ENCODE measurements at regions not wholly inside any gene's neighbourhood (a gene's known extent, or its start where the extent isn't known, plus 50 kb on each side); places are given as distances from the start of the nearest gene placed in this dataset.

- Histone ChIP-seq H3K9me3 (ENCODE audit: control insufficient read depth in 4 of 4, low read length in 3 of 4) (no peaks in the 10 kb centered on the region), H3K27me3 (ENCODE audit: control insufficient read depth in 4 of 4, insufficient read depth in 4 of 4, low read length in 3 of 4) (no peaks in the 10 kb centered on the region), H3K27ac (ENCODE audit: low read depth in 1 of 2, low read length in 2 of 2) (no peak overlapping the region), H3K9ac (ENCODE audit: low read depth in 1 of 2, low read length in 2 of 2) (no peak overlapping the region), H3K36me3 (ENCODE audit: control insufficient read depth in 4 of 4, insufficient read depth in 3 of 4, low read depth in 1 of 4, low read length in 3 of 4) (no peaks in the 10 kb centered on the region), H3K4me3 (ENCODE audit: low read depth in 1 of 3, low read length in 3 of 3) (no peak overlapping the region), H3K4me1 (ENCODE audit: control insufficient read depth in 4 of 4, insufficient read depth in 4 of 4, low read length in 3 of 4) (no peaks in the 10 kb centered on the region)
- TF ChIP-seq RXRA (IDR thresholded peaks at IDR 0.05) = no peak
- no peak for TF ChIP-seq CTCF (IDR thresholded peaks at IDR 0.05; ENCODE audit: low read depth, low read length, missing input control)
- TF ChIP-seq REST (IDR thresholded peaks at IDR 0.05) = no peak
- no peak for TF ChIP-seq TAF1 (conservative IDR thresholded peaks at IDR 0.05)
- TF ChIP-seq ATF3 (IDR thresholded peaks at IDR 0.05) = no peak
- TF ChIP-seq RAD21 (IDR thresholded peaks at IDR 0.05) = no peak
- no peak for TF ChIP-seq ZBTB33 (IDR thresholded peaks at IDR 0.05)
- TF ChIP-seq SP1 (IDR thresholded peaks at IDR 0.05) = no peak
- no peak for TF ChIP-seq NR2F2 (IDR thresholded peaks at IDR 0.05)
- no peak for TF ChIP-seq JUND (IDR thresholded peaks at IDR 0.05)
- TF ChIP-seq FOXA2 (IDR thresholded peaks at IDR 0.05) = no peak
- no peak for TF ChIP-seq HNF4G (IDR thresholded peaks at IDR 0.05)
- TF ChIP-seq FOXA1 (IDR thresholded peaks at IDR 0.05) = no peak
- no peak for DNase-seq (ENCODE audit: low spot score)
Observed at GRCh38 chr17:71969500-71969899, 151.3 kb upstream of the SOX9 start.

GRCh38 chr17:71970312-71970711 is 150.5 kb upstream of the SOX9 start:
- Histone ChIP-seq H3K36me3 (ENCODE audit: control insufficient read depth in 4 of 4, insufficient read depth in 3 of 4, low read depth in 1 of 4, low read length in 3 of 4) (no peaks in the 10 kb centered on the region), H3K4me3 (ENCODE audit: low read depth in 1 of 3, low read length in 3 of 3) (no peak overlapping the region), H3K27ac (ENCODE audit: low read depth in 1 of 2, low read length in 2 of 2) (no peak overlapping the region), H3K4me1 (ENCODE audit: control insufficient read depth in 4 of 4, insufficient read depth in 4 of 4, low read length in 3 of 4) (no peaks in the 10 kb centered on the region), H3K9ac (ENCODE audit: low read depth in 1 of 2, low read length in 2 of 2) (no peak overlapping the region), H3K27me3 (ENCODE audit: control insufficient read depth in 4 of 4, insufficient read depth in 4 of 4, low read length in 3 of 4) (no peaks in the 10 kb centered on the region), H3K9me3 (ENCODE audit: control insufficient read depth in 4 of 4, low read length in 3 of 4) (no peaks in the 10 kb centered on the region)
- TF ChIP-seq TAF1 (conservative IDR thresholded peaks at IDR 0.05) (no peak), GABPA (IDR thresholded peaks at IDR 0.05 in 1 of 2, conservative IDR thresholded peaks at IDR 0.05 in 1 of 2) (no peak), REST (IDR thresholded peaks at IDR 0.05) (no peak), ATF3 (IDR thresholded peaks at IDR 0.05) (no peak), HNF4A (conservative IDR thresholded peaks at IDR 0.05) (no peak), RXRA (IDR thresholded peaks at IDR 0.05) (no peak), EGR1 (IDR thresholded peaks at IDR 0.05; ENCODE audit: low read depth in 2 of 2) (no peak)
- DNase-seq (ENCODE audit: low spot score) = no peak
- WGBS = 95% methylated on average over 1 of the region's 1 CpG

Measured in liver (tissue), 8 donors.